ENCODE measurements at regions not wholly inside any gene's neighbourhood (a gene's known extent, or its start where the extent isn't known, plus 50 kb on each side); places are given as distances from the start of the nearest gene placed in this dataset.

GRCh38 chr6:43950051-43950605 is 177.1 kb downstream of the MRPL14 start:
- Histone ChIP-seq H3K79me1 (ENCODE audit: insufficient read depth, low read depth, low read length, poor library complexity, severe bottlenecking) (no peaks in the 10 kb centered on the region), H3K14ac (ENCODE audit: insufficient read depth, low read length) (no peak overlapping the region), H3K23me2 (ENCODE audit: insufficient read length, low read depth, low read length, poor library complexity, severe bottlenecking) (no peaks in the 10 kb centered on the region), H3K79me2 (ENCODE audit: insufficient read depth, low read length) (no peaks in the 10 kb centered on the region), H4K91ac (ENCODE audit: insufficient read length, low read depth, low read length) (no peak overlapping the region), H3T11ph (ENCODE audit: low read length) (no peak overlapping the region), H3K23ac (ENCODE audit: insufficient read length, low read depth, low read length) (no peak overlapping the region), H4K20me1 (ENCODE audit: control insufficient read depth, insufficient read depth, insufficient read length) (no peaks in the 10 kb centered on the region), H2BK120ac (ENCODE audit: low read depth, low read length, poor library complexity, severe bottlenecking) (no peak overlapping the region), H2AFZ (ENCODE audit: low read length) (no peak overlapping the region), H3K27me3 (ENCODE audit: insufficient read depth, low read length) (no peaks in the 10 kb centered on the region), H3K27ac (ENCODE audit: insufficient read length, low read depth, low read length) (no peak overlapping the region), H2BK5ac (ENCODE audit: insufficient read length, low read length) (no peak overlapping the region), H2BK20ac (ENCODE audit: low read depth, low read length, poor library complexity, severe bottlenecking) (no peak overlapping the region), H2BK15ac (ENCODE audit: low read depth, low read length) (no peak overlapping the region), H3K4me2 (ENCODE audit: insufficient read depth, insufficient read length, low read length) (no peak overlapping the region), H3K4me1 (ENCODE audit: insufficient read depth, low read length) (no peaks in the 10 kb centered on the region), H3K9ac (ENCODE audit: extremely low read depth, insufficient read length, low read length) (no peak overlapping the region), H4K5ac (ENCODE audit: insufficient read length, low read depth, low read length) (no peak overlapping the region), H3K9me3 (ENCODE audit: control insufficient read depth, low read depth, low read length) (no peaks in the 10 kb centered on the region), H4K8ac (replicated peaks; ENCODE audit: insufficient read length, low read depth, low read length) (no peak overlapping the region), H3K4ac (ENCODE audit: low read depth, low read length) (no peak overlapping the region), H3K56ac (ENCODE audit: insufficient read length, low read depth, low read length) (no peak overlapping the region), H3K18ac (ENCODE audit: insufficient read length, low read depth, low read length) (no peak overlapping the region), H2BK12ac (ENCODE audit: insufficient read length, low read depth, low read length) (no peak overlapping the region), H2AK5ac (ENCODE audit: insufficient read length, low read length) (no peak overlapping the region)
- TF ChIP-seq CTCF (conservative IDR thresholded peaks at IDR 0.05): no peak
- no CpG with 5 or more reads among the region's 11 CpGs for WGBS (ENCODE audit: extremely low coverage, insufficient read length, low lambda C conversion rate)
- Mint-ChIP-seq H3K9me3 (peaks cover 0 to 3% of the 10 kb centered on the region in 2 experiments; a peak in 1 of 5 replicates), H3K4me1 (peaks cover 9 to 24% of the 10 kb centered on the region in 2 experiments), H3K4me3 (no peak overlapping the region), H3K27me3 (ENCODE audit: low read depth) (peaks cover 1% of the 10 kb centered on the region; the same call in 1 of the 2 replicates), H3K36me3 (ENCODE audit: insufficient read depth in 1 of 3, low read depth in 3 of 3) (peaks cover 0 to 3% (median 0%) of the 10 kb centered on the region in 3 experiments; a peak in 2 of 7 replicates), H3K27ac (no peak overlapping the region)
- DNase-seq: peak; percentile 10
